Medulla oblongata (tissue), 1 donor: ENCODE measurements at regions not wholly inside any gene's neighbourhood (a gene's known extent, or its start where the extent isn't known, plus 50 kb on each side); places are given as distances from the start of the nearest gene placed in this dataset.
"Not testable (repeated sequence)": the region's sequence is repeated elsewhere in the genome, so short reads cannot be mapped to it uniquely, and the experiment has no call there.

Experiments
- DNase-seq: peaks from one replicate; pipeline ENCODE4 v3.0.0-alpha.2; 2015; ENCODE audit errors: extremely low spot score

DNA sequence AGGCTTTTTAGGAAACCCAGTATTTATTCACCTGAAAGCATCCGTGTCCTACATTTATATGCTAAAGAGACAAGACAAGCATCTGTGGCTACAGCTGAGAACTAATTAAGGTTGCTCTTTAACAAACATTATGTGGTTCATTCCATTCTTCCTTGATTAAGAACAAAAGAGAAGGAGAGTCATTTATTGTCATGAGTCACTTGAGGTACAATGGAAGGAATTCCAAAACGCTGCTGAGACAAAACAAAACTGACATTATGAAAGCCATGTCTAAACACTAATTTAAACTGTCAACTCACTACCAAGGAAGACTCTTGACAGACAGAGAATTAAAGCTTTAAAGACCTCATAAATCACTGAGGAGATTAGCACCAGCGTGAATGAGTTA is 214.4 kb downstream of the BMP4 start:
- no peak for DNase-seq

DNA sequence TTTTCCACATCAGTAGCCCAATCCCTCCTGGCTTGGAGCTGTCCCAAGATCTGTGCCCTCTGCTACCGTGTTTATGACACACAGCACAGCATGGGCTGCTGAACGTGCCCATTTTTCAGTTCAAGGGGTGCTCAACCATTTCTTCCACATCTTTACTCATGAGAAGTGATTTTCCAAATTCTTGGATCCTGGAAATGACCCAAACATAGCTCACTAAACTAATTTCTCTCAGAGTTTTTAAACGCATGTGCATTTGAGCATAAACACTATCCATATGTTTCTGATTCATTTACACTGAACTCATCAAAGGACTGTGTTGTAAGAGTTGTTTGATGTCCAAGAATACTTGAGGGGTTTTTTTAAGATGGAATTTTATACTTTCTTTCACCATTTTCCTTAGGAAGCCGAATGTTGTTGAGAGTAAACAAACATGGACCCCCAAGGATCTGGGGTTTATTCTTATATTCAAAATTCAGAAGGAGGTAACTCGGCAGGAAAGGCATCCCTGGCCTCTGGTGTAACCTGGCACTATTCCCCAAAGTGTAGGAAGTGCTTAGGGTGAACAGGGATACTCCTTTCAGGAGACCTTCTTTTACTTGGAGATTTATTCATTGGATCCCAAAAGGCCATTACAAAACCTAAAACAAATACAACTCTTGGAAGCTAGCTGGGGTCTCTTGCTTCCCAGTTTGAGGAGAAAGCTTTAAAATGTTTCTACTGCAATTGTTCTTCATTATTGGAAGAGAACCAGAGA is 215.0 kb downstream of the BMP4 start:
- no peak for DNase-seq

GRCh38 chr14:53740570-53740969 is 216.1 kb downstream of the BMP4 start:
- no peak for DNase-seq

DNA sequence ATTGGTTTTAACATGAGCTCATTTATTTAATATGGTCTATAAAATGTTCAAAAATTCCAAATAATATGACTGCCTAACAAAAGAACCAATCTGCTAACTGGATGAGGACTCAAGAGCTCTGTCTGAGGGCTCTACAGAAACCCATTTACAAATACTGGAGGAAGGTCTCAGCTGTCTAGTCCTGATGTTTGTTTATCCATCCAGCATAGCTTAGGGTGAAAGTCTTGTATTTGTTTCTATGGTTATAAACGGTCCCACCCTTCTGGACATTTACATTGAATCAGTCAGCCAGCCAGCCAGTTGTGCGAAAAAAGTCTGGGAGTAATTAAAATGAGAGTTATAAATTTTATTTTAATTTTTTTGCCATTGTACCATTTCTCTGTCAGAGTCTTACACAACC is 220.7 kb downstream of the BMP4 start:
- no peak for DNase-seq

DNA sequence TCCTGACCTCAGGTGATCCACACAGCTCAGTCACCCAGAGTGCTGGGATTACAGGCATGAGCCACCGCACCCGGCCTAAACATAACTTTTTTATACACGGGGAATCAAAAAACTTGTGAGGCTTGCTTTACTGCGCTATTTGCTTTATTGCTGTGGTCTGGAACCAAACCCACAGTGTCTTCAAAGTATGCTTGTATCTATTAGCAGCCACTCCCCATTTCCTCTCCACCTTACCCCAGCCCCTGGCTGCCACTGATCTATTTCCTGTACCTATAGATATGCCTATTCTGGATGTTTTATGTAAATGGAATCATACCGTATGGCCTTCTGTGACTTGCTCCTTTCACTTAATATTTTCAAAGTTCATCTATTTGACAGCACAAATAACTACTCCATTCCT is 233.4 kb downstream of the BMP4 start:
- no peak for DNase-seq

GRCh38 chr14:53719536-53719935 is 237.1 kb downstream of the BMP4 start:
- no peak for DNase-seq

- no peak for DNase-seq
Measured at GRCh38 chr14:53716578-53716977, 240.0 kb downstream of the BMP4 start.

GRCh38 chr14:53715193-53715721 is 241.4 kb downstream of the BMP4 start:
- DNase-seq: no peak

DNA sequence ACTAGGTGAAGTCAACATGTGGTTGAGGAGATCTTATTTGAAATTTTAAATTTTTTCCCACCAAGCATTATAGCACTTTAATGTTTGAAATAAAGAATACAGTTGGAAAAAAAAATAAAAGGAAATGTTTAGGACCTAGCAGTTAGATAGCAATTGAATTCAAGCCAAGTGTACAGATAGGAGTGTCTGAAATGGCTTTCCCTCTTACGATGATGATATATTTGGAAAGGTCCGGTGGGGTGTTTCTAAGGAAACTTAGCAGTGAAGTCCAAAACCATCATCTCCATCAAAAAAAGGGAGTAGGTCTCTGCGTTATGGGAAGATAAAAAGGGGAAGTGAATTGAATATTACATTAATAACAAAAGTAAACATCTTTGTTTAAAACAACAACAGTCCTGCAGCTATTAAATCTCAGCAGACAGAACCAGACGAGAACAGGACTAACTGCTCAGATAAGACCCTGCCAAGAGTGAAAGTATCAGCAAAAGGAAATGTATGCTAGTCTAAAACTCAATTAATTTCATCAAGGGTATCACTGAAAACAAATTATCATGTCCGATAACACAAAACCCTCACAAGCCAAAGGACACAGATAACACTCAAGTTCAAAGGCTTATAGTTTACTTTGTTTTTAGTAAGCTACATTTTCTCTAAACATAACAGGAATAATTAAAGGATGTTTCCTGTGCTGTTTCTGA is 242.0 kb downstream of the BMP4 start:
- no peak for DNase-seq

GRCh38 chr14:53712901-53713300 is 243.7 kb downstream of the BMP4 start:
- DNase-seq: not testable (repeated sequence)

GRCh38 chr14:53711205-53711604 is 245.4 kb downstream of the BMP4 start:
- DNase-seq: no peak

- DNase-seq: no peak
Measured at GRCh38 chr14:53710615-53711014, 246.0 kb downstream of the BMP4 start.

GRCh38 chr14:53709381-53709780 is 247.2 kb downstream of the BMP4 start:
- DNase-seq: no peak

DNA sequence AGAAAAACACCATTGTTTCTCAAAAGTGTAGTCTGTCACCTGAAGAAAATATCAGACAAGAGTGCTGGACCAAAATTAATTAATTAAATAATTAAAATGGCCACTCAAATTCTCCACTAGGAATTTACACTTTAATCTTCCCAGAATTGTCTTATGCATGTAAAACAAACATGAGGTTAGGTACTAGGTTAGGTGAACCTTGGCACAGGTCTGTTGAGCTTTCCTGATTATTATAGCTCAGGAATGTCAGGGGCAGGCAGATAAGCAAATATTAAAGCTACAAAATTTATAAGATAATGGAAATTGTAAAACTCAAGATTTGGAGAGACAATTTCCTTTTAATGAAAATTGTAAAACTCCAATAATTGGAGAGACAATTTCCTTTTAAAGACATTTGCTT is 253.2 kb downstream of the BMP4 start:
- DNase-seq: no peak

- DNase-seq: no peak
Measured at GRCh38 chr14:53701108-53701875, 255.3 kb downstream of the BMP4 start.

DNA sequence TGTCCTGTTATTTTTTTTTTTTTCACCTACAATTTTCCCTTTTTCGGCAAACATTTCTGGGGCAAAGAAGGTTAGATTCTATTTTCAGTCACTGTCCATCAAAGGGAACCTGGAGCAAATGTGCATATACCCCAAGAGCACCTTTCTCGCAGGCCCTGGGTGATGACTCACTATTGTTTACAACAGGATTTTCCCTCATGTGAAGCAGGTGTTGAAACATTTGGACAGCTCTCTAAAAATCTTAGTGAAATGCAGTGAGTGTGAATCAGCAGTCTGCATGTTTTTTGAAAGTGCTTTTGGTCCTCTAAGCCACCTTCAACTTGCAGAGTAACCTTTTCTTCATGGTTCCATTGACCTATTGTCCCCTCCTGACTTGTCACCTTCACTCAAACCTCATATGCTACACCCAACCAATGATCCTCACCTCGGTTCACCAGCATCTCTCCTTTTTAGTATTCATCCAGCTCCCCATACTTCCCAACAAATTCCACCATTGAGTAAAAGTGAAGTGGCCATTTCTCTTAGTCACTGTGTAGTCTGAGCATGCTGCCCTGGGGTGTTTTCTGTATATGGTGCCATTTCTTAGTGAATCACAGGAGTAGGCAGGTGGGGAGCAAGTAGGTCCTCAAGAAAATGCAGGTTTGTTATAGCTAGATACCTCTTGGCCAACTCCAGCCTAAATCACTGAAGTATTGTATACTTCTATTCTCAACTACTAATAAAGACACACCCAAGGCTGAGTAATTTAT is 260.2 kb downstream of the BMP4 start:
- DNase-seq: no peak

GRCh38 chr14:53695692-53696214 is 260.9 kb downstream of the BMP4 start:
- no peak for DNase-seq

GRCh38 chr14:53692885-53693284 is 263.7 kb downstream of the BMP4 start:
- DNase-seq: no peak

- DNase-seq: no peak
Measured at GRCh38 chr14:53692451-53692850, 264.2 kb downstream of the BMP4 start.

DNA sequence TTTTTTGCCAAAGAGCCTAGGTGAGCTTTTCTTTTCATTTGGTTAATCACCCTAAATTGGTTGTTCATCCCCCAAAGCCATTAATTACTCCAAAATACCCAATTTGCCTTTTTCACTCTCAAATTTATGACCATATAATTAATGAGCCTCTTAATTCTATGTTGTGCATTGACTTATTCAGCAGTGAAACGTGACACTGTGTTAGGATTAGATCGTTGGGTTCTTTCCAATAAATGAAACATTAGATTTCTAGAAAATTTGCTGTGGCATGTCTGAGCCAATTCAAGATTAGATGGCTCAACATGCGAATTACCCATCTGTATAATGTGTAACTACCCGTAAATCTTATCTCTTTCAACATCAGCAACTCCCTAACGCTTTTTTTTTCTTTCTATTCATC is 273.4 kb downstream of the BMP4 start:
- no peak for DNase-seq

GRCh38 chr14:53672526-53672925 is 284.1 kb downstream of the BMP4 start:
- DNase-seq: no peak

DNA sequence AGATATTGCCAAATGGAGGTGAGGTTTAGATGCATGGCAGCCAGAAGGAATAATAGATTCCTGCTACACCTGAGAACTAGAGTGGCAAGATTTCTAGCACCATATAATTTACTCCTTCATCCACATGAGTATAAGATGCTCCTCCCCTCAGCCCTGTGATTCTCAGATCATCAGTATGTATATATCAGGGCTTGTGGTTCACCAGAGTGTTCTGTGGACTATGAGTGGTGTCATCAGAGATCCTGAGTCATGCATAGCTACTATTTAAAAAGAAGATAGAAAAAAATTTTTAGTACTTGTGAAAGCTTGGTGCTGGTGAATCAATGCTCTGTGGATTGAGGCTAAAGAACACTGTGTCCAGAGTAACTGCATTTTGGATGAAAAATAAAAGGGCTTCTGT is 285.9 kb downstream of the BMP4 start:
- no peak for DNase-seq
